ENCODE measurements at regions not wholly inside any gene's neighbourhood (a gene's known extent, or its start where the extent isn't known, plus 50 kb on each side); places are given as distances from the start of the nearest gene placed in this dataset.

DNA sequence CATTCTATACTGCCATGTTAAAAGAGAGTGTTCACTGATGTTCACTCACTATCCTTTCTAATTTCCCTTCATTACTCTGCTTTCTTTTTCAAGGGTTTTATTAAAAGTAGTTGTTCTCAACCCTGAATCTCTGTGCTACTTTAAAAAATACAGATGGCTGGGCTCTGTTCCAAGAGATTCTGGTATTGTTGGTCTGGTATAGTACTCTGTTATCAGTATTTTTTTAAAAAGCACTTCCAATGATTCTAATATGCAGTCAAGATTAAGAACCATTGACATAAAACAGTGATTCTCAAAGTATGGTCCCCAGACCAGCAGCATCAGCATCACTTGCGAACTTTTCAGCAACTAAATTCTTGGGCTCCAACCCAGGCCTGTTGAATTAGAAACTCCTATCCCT is 77.0 kb upstream of the STARD4 start:
- no peaks in the 10 kb centered on the region for H3K36me3 Mint-ChIP-seq (ENCODE audit: low read depth)
- DNase-seq = no peak
- no peak for TF ChIP-seq CTCF (IDR thresholded peaks at IDR 0.05)
- peaks cover 4% of the 10 kb centered on the region for H3K27me3 Mint-ChIP-seq (ENCODE audit: low read depth, poor library complexity)
- H3K27ac Mint-ChIP-seq = no peak overlapping the region
- H3K9me3 Mint-ChIP-seq = no peaks in the 10 kb centered on the region
- no peaks in the 10 kb centered on the region for H3K4me1 Mint-ChIP-seq
- no peak overlapping the region for H3K4me3 Mint-ChIP-seq

DNA sequence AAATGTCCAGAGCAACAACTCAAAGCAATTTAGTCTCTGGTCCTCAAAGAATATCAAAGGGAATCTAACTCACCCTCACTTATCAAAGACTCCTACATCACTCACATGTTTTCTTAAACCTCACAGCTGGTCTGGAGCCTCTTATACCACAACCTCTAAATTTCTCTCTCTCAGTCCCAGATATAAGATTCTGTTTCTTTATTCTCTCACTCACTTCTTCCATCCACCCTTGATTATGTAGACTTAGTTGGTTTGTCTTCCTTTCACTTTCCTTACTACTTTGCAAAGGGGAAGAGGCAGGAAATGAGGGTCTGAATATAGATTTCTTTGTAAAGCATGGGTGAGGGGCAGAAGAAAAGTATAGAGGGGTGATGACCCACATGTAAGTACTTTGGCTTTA is 75.4 kb upstream of the STARD4 start:
- no peak for TF ChIP-seq CTCF (IDR thresholded peaks at IDR 0.05)
- no peaks in the 10 kb centered on the region for H3K27me3 Mint-ChIP-seq (ENCODE audit: low read depth, poor library complexity)
- no peaks in the 10 kb centered on the region for H3K9me3 Mint-ChIP-seq
- H3K36me3 Mint-ChIP-seq (ENCODE audit: low read depth) = no peaks in the 10 kb centered on the region
- DNase-seq = no peak
- no peak overlapping the region for H3K27ac Mint-ChIP-seq
- H3K4me1 Mint-ChIP-seq = no peaks in the 10 kb centered on the region
- H3K4me3 Mint-ChIP-seq = no peak overlapping the region

- no peak for TF ChIP-seq CTCF (IDR thresholded peaks at IDR 0.05)
- Mint-ChIP-seq H3K9me3 (no peaks in the 10 kb centered on the region), H3K27me3 (ENCODE audit: low read depth, poor library complexity) (peaks cover 2% of the 10 kb centered on the region), H3K4me1 (no peaks in the 10 kb centered on the region), H3K36me3 (ENCODE audit: low read depth) (no peaks in the 10 kb centered on the region), H3K27ac (no peak overlapping the region), H3K4me3 (no peak overlapping the region)
- no peak for DNase-seq
Observed at GRCh38 chr5:111585946-111586345, 73.6 kb upstream of the STARD4 start.

DNA sequence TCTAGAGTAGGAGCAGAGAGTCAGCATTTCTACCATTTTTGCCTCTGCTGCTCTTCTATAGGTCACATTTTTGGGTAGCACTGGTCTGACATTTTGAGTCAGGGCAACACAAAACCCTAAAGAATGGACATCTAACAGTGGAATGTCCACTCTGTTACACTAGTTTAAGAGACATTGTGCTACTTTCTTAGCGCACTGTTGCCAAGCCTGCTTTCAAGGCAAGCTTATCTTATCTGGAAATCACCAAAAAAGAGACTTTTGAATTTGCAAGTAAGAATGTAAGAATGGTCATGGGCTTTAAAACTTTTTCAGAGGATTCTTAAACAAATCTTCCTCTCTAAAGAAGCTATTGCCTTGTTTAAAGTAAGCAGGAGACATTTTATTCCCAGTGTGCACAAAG is 73.0 kb upstream of the STARD4 start:
- no peak for DNase-seq
- no peak overlapping the region for H3K4me3 Mint-ChIP-seq
- H3K9me3 Mint-ChIP-seq = no peaks in the 10 kb centered on the region
- TF ChIP-seq CTCF (IDR thresholded peaks at IDR 0.05) = no peak
- H3K27ac Mint-ChIP-seq = no peak overlapping the region
- no peaks in the 10 kb centered on the region for H3K36me3 Mint-ChIP-seq (ENCODE audit: low read depth)
- H3K4me1 Mint-ChIP-seq = no peaks in the 10 kb centered on the region
- H3K27me3 Mint-ChIP-seq (ENCODE audit: low read depth, poor library complexity) = peaks cover 6% of the 10 kb centered on the region

DNA sequence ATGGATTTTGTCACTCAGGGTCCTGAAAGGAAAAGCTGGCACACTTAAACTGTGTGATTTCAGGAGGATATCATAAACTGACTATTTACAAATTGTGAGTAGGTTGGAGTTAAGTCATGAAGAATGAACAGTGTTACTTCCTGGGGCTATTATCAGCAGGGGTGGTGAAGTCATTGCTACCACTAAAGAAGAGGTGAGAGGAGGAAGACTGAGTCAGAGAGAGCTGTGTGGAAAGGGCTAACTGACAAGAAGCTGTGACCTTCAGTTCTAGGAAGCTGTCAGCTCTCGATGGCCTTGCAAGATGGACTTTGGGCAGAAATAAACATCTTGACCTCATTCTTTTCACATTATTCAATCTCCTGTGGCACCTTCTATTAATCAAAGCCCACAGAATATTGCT is 72.3 kb upstream of the STARD4 start:
- Mint-ChIP-seq H3K36me3 (ENCODE audit: low read depth) (no peaks in the 10 kb centered on the region), H3K27ac (no peak overlapping the region), H3K4me3 (no peak overlapping the region), H3K4me1 (no peaks in the 10 kb centered on the region), H3K9me3 (peaks cover 6% of the 10 kb centered on the region), H3K27me3 (ENCODE audit: low read depth, poor library complexity) (peaks cover 6% of the 10 kb centered on the region)
- DNase-seq = no peak
- no peak for TF ChIP-seq CTCF (IDR thresholded peaks at IDR 0.05)

GRCh38 chr5:111583758-111584203 is 71.4 kb upstream of the STARD4 start:
- H3K4me3 Mint-ChIP-seq = no peak overlapping the region
- no peak for TF ChIP-seq CTCF (IDR thresholded peaks at IDR 0.05)
- no peaks in the 10 kb centered on the region for H3K4me1 Mint-ChIP-seq
- H3K36me3 Mint-ChIP-seq (ENCODE audit: low read depth) = no peaks in the 10 kb centered on the region
- peaks cover 8% of the 10 kb centered on the region for H3K9me3 Mint-ChIP-seq
- H3K27me3 Mint-ChIP-seq (ENCODE audit: low read depth, poor library complexity) = peaks cover 7% of the 10 kb centered on the region
- no peak for DNase-seq
- no peak overlapping the region for H3K27ac Mint-ChIP-seq

Data from nephron progenitor cell (in vitro differentiated cells).